Fibroblast of lung (primary cell): ENCODE measurements at regions not wholly inside any gene's neighbourhood (a gene's known extent, or its start where the extent isn't known, plus 50 kb on each side); places are given as distances from the start of the nearest gene placed in this dataset.

Experiments used
- CTCF ChIP-seq, 2 donors: IDR thresholded peaks in 1 of 2; conservative IDR thresholded peaks in 1 of 2; 1 replicate in 1 of 2; 2 replicates in 1 of 2; pipeline ENCODE4 v1.5.1; 2011 to 2012; ENCODE audit warnings: low read length in 2 of 2, control low read depth in 1 of 2, inconsistent platforms in 1 of 2, low read depth in 1 of 2, mild to moderate bottlenecking in 1 of 2
- EZH2 ChIP-seq: IDR thresholded peaks from 2 replicates; pipeline ENCODE4 v1.5.1; 2012; ENCODE audit warnings: low read length, control low read depth, mild to moderate bottlenecking; ENCODE audit errors: missing control alignments

GRCh38 chr7:13041368-13041988 is 354.0 kb downstream of the ARL4A start:
- no peak for TF ChIP-seq CTCF (conservative IDR thresholded peaks at IDR 0.05 in 1 of 2, IDR thresholded peaks at IDR 0.05 in 1 of 2; ENCODE audit: low read depth in 1 of 2, low read length in 2 of 2)
- no peak for TF ChIP-seq EZH2
